ENCODE measurements at regions not wholly inside any gene's neighbourhood (a gene's known extent, or its start where the extent isn't known, plus 50 kb on each side); places are given as distances from the start of the nearest gene placed in this dataset.
A peak's percentile ranks its signal among the peaks of the same experiment; 100 is the strongest.

GRCh38 chr5:135222771-135223170, 176.3 kb downstream of the MACROH2A1 start:
- H3K4me1 Mint-ChIP-seq (ENCODE audit: unreplicated experiment), result peaks cover 2% of the 10 kb centered on the region
- H3K9me3 Mint-ChIP-seq (ENCODE audit: unreplicated experiment), result no peaks in the 10 kb centered on the region
- peaks cover 6% of the 10 kb centered on the region for H3K27me3 Mint-ChIP-seq (ENCODE audit: unreplicated experiment)
- peak; percentile 38 for DNase-seq (ENCODE audit: extremely low spot score, unreplicated experiment)
- TF ChIP-seq CTCF (IDR thresholded peaks at IDR 0.05), result no peak
- H3K4me3 Mint-ChIP-seq (ENCODE audit: unreplicated experiment), result no peak overlapping the region
- H3K27ac Mint-ChIP-seq (ENCODE audit: unreplicated experiment), result no peak overlapping the region
- no peaks in the 10 kb centered on the region for H3K36me3 Mint-ChIP-seq (ENCODE audit: unreplicated experiment)

- H3K9me3 Mint-ChIP-seq (ENCODE audit: unreplicated experiment), result no peaks in the 10 kb centered on the region
- peaks cover 2% of the 10 kb centered on the region for H3K4me1 Mint-ChIP-seq (ENCODE audit: unreplicated experiment)
- no peak for TF ChIP-seq CTCF (IDR thresholded peaks at IDR 0.05)
- no peak overlapping the region for H3K27ac Mint-ChIP-seq (ENCODE audit: unreplicated experiment)
- no peaks in the 10 kb centered on the region for H3K36me3 Mint-ChIP-seq (ENCODE audit: unreplicated experiment)
- no peak overlapping the region for H3K4me3 Mint-ChIP-seq (ENCODE audit: unreplicated experiment)
- peaks cover 6% of the 10 kb centered on the region for H3K27me3 Mint-ChIP-seq (ENCODE audit: unreplicated experiment)
- DNase-seq (ENCODE audit: extremely low spot score, unreplicated experiment), result peak; percentile 70
Measured at GRCh38 chr5:135222171-135222681, 176.8 kb downstream of the MACROH2A1 start.

GRCh38 chr5:135221696-135222095, 177.3 kb downstream of the MACROH2A1 start:
- Mint-ChIP-seq H3K36me3 (ENCODE audit: unreplicated experiment) (no peaks in the 10 kb centered on the region), H3K27ac (ENCODE audit: unreplicated experiment) (no peak overlapping the region), H3K27me3 (ENCODE audit: unreplicated experiment) (peaks cover 6% of the 10 kb centered on the region), H3K4me3 (ENCODE audit: unreplicated experiment) (no peak overlapping the region), H3K9me3 (ENCODE audit: unreplicated experiment) (no peaks in the 10 kb centered on the region), H3K4me1 (ENCODE audit: unreplicated experiment) (peaks cover 2% of the 10 kb centered on the region)
- TF ChIP-seq CTCF (IDR thresholded peaks at IDR 0.05), result no peak
- peak; percentile 46 for DNase-seq (ENCODE audit: extremely low spot score, unreplicated experiment)

GRCh38 chr5:135221187-135221473, 177.9 kb downstream of the MACROH2A1 start:
- Mint-ChIP-seq H3K4me3 (ENCODE audit: unreplicated experiment) (no peak overlapping the region), H3K27ac (ENCODE audit: unreplicated experiment) (no peak overlapping the region), H3K4me1 (ENCODE audit: unreplicated experiment) (peaks cover under 1% of the 10 kb centered on the region), H3K9me3 (ENCODE audit: unreplicated experiment) (no peaks in the 10 kb centered on the region), H3K27me3 (ENCODE audit: unreplicated experiment) (peaks cover 6% of the 10 kb centered on the region), H3K36me3 (ENCODE audit: unreplicated experiment) (no peaks in the 10 kb centered on the region)
- DNase-seq (ENCODE audit: extremely low spot score, unreplicated experiment), result peak; percentile 56
- no peak for TF ChIP-seq CTCF (IDR thresholded peaks at IDR 0.05)

- DNase-seq (ENCODE audit: extremely low spot score, unreplicated experiment), result peak; percentile 63
- H3K4me3 Mint-ChIP-seq (ENCODE audit: unreplicated experiment), result no peak overlapping the region
Measured at GRCh38 chr5:135220394-135221186, 178.4 kb downstream of the MACROH2A1 start.

More at GRCh38 chr5:135220394-135221186, 178.4 kb downstream of the MACROH2A1 start:
- TF ChIP-seq CTCF (IDR thresholded peaks at IDR 0.05), result no peak
- Mint-ChIP-seq H3K4me1 (ENCODE audit: unreplicated experiment) (no peaks in the 10 kb centered on the region), H3K27me3 (ENCODE audit: unreplicated experiment) (peaks cover 12% of the 10 kb centered on the region), H3K27ac (ENCODE audit: unreplicated experiment) (no peak overlapping the region), H3K9me3 (ENCODE audit: unreplicated experiment) (no peaks in the 10 kb centered on the region), H3K36me3 (ENCODE audit: unreplicated experiment) (no peaks in the 10 kb centered on the region)

All from osteocyte (in vitro differentiated cells).